Esophagus squamous epithelium (tissue), 4 donors: ENCODE measurements at regions not wholly inside any gene's neighbourhood (a gene's known extent, or its start where the extent isn't known, plus 50 kb on each side); places are given as distances from the start of the nearest gene placed in this dataset.

Source experiments
- POLR2A ChIP-seq, 4 donors: fragments of 450-650 bp; IDR thresholded peaks; one replicate each; pipeline ENCODE4 v1.6.1; 2017; ENCODE audit warnings: antibody characterized with exemption in 4 of 4, mild to moderate bottlenecking in 4 of 4, moderate library complexity in 3 of 4
- TF ChIP-seq, protein P1 (sequence below), 6 experiments: fragments of 450-650 bp in 4 of 6; fragments of 200-600 bp in 2 of 6; sonication (generic) in 2 of 6; IDR thresholded peaks; one replicate each; pipeline ENCODE4 v1.5.1; 2016 to 2019; ENCODE audit warnings: antibody characterized with exemption in 6 of 6, mild to moderate bottlenecking in 4 of 6, moderate library complexity in 4 of 6

- TF ChIP-seq POLR2A (IDR thresholded peaks at IDR 0.05) = no peak
- TF ChIP-seq, protein P1, sequence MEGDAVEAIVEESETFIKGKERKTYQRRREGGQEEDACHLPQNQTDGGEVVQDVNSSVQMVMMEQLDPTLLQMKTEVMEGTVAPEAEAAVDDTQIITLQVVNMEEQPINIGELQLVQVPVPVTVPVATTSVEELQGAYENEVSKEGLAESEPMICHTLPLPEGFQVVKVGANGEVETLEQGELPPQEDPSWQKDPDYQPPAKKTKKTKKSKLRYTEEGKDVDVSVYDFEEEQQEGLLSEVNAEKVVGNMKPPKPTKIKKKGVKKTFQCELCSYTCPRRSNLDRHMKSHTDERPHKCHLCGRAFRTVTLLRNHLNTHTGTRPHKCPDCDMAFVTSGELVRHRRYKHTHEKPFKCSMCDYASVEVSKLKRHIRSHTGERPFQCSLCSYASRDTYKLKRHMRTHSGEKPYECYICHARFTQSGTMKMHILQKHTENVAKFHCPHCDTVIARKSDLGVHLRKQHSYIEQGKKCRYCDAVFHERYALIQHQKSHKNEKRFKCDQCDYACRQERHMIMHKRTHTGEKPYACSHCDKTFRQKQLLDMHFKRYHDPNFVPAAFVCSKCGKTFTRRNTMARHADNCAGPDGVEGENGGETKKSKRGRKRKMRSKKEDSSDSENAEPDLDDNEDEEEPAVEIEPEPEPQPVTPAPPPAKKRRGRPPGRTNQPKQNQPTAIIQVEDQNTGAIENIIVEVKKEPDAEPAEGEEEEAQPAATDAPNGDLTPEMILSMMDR (IDR thresholded peaks at IDR 0.05) = no peak
Observed at GRCh38 chr16:80417706-80418271, 123.0 kb upstream of the DYNLRB2 start.
